ENCODE measurements at regions not wholly inside any gene's neighbourhood (a gene's known extent, or its start where the extent isn't known, plus 50 kb on each side); places are given as distances from the start of the nearest gene placed in this dataset.
"Not testable (repeated sequence)": the region's sequence is repeated elsewhere in the genome, so short reads cannot be mapped to it uniquely, and the experiment has no call there.

DNA sequence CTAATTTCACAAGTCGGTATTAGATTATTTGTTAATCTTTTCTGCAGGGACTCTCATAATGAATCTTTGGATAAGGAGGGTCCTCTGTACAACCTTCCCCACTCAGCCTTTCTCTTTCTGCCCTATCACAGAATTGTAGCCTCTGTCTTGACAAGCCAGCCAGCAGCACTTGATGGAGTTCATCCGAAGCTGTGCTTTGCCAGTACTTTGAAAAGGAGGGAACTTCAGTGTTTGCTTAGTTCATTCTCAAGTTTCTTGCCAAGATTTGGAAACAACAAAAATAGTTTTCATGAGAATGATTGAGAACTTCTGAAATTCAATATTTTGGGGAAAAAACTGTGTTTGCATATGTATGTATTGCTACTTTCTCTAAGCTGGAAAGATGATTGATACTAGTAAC is 69.3 kb upstream of the HMGB1 start:
- H3K4me1 Mint-ChIP-seq (ENCODE audit: low read depth, unreplicated experiment) = peaks cover 1% of the 10 kb centered on the region

DNA sequence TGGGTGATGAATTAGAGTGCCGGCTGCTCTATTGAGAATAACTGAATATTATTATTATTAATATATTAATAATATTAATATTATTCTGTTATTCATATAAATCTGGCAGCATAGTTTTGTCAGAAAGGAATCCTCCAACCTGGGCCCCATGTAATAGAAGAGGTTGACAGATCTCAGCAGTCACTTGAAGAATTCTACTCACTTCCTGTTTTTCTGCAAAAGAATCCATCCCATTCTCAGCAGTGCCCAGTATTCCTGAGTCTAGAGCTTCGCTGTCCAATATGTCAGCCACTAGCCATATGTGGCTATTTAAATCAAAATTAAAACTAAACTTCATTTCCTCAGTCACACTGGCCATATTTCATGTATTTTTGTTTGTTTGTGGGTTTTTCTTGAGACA is 72.4 kb upstream of the USPL1 start:
- no peak overlapping the region for H3K4me3 Mint-ChIP-seq (ENCODE audit: unreplicated experiment)
- no peak overlapping the region for H3K27ac Mint-ChIP-seq (ENCODE audit: unreplicated experiment)
- TF ChIP-seq, protein P1, sequence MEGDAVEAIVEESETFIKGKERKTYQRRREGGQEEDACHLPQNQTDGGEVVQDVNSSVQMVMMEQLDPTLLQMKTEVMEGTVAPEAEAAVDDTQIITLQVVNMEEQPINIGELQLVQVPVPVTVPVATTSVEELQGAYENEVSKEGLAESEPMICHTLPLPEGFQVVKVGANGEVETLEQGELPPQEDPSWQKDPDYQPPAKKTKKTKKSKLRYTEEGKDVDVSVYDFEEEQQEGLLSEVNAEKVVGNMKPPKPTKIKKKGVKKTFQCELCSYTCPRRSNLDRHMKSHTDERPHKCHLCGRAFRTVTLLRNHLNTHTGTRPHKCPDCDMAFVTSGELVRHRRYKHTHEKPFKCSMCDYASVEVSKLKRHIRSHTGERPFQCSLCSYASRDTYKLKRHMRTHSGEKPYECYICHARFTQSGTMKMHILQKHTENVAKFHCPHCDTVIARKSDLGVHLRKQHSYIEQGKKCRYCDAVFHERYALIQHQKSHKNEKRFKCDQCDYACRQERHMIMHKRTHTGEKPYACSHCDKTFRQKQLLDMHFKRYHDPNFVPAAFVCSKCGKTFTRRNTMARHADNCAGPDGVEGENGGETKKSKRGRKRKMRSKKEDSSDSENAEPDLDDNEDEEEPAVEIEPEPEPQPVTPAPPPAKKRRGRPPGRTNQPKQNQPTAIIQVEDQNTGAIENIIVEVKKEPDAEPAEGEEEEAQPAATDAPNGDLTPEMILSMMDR (IDR thresholded peaks at IDR 0.05; ENCODE audit: partially characterized antibody, unreplicated experiment) = no peak
- H3K4me1 Mint-ChIP-seq (ENCODE audit: low read depth, unreplicated experiment) = no peaks in the 10 kb centered on the region
- no peak for DNase-seq
- H3K36me3 Mint-ChIP-seq (ENCODE audit: unreplicated experiment) = peaks cover 9% of the 10 kb centered on the region
- peaks cover 2% of the 10 kb centered on the region for H3K27me3 Mint-ChIP-seq (ENCODE audit: unreplicated experiment)
- H3K9me3 Mint-ChIP-seq (ENCODE audit: unreplicated experiment) = peaks cover 8% of the 10 kb centered on the region

More for the DNA sequence above, 69.3 kb upstream of the HMGB1 start:
- peaks cover 3% of the 10 kb centered on the region for H3K27me3 Mint-ChIP-seq (ENCODE audit: unreplicated experiment)
- H3K9me3 Mint-ChIP-seq (ENCODE audit: unreplicated experiment) = peaks cover 2% of the 10 kb centered on the region
- H3K27ac Mint-ChIP-seq (ENCODE audit: unreplicated experiment) = no peak overlapping the region
- no peak overlapping the region for H3K4me3 Mint-ChIP-seq (ENCODE audit: unreplicated experiment)
- H3K36me3 Mint-ChIP-seq (ENCODE audit: unreplicated experiment) = no peaks in the 10 kb centered on the region
- DNase-seq = no peak
- TF ChIP-seq, protein P1 (IDR thresholded peaks at IDR 0.05; ENCODE audit: partially characterized antibody, unreplicated experiment) = no peak

DNA sequence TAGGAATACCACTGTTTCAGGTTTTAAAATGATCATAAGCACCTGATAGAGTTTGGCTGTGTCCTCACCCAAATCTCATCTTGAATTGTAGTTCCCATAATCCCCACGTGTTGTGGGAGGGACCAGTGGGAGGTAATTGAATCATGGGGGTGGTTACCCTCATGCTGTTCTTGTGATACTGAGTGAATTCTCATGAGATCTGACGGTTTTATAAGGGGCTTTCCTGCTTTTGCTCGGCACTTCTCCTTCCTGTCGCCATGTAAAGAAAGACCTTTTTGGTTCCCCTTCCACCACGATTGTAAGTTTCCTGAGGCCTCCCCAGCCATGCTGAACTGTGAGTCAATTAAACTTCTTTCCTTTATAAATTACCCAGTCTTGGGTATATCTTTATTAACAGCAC is 69.7 kb upstream of the USPL1 start:
- H3K4me3 Mint-ChIP-seq (ENCODE audit: unreplicated experiment); H3K27ac Mint-ChIP-seq (ENCODE audit: unreplicated experiment); DNase-seq; H3K36me3 Mint-ChIP-seq (ENCODE audit: unreplicated experiment); H3K27me3 Mint-ChIP-seq (ENCODE audit: unreplicated experiment); H3K9me3 Mint-ChIP-seq (ENCODE audit: unreplicated experiment): not testable (repeated sequence)
- H3K4me1 Mint-ChIP-seq (ENCODE audit: low read depth, unreplicated experiment) = peaks cover 10% of the 10 kb centered on the region

DNA sequence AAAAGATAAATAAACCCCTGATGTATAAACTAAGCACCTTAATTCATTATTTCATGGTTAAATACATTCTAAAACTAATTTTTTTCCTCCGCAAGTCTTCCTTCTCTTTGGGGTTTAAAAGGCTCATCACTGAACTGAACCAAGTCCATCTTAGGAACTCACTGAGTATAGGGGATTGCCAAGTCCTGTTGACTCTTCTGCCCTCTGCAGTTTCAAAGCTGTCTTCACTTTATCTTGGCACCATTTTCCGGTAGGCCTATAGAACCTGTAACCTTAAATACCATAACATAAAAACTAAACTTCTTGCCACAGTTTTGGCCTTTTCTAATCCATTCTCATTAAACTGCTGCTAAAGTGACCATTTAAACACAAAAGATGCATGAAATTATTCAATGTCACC is 66.5 kb upstream of the USPL1 start:
- Mint-ChIP-seq H3K4me3 (ENCODE audit: unreplicated experiment) (no peak overlapping the region), H3K27ac (ENCODE audit: unreplicated experiment) (no peak overlapping the region), H3K4me1 (ENCODE audit: low read depth, unreplicated experiment) (peaks cover 13% of the 10 kb centered on the region), H3K27me3 (ENCODE audit: unreplicated experiment) (peaks cover 2% of the 10 kb centered on the region), H3K9me3 (ENCODE audit: unreplicated experiment) (peaks cover 1% of the 10 kb centered on the region), H3K36me3 (ENCODE audit: unreplicated experiment) (peaks cover 10% of the 10 kb centered on the region)
- TF ChIP-seq, protein P1 (IDR thresholded peaks at IDR 0.05; ENCODE audit: partially characterized antibody, unreplicated experiment) = no peak
- DNase-seq = no peak

DNA sequence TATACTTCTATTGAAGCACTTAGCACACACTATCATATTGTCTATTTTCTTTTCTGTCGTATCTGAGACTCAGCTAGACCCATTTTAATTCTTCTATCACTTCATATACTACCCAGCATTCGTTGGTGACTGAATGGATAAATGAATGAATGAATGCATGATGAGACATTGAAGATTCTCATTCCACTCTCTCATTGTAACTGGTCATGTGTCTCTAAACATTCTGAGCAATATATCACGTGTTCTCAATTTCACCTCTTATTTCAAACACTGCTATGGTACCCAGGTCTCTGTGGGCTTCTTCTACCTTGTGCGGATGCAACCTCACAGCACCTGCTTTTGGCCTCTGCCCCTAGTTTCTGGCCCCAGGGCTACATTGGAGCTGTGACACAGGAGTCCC is 65.2 kb upstream of the USPL1 start:
- peaks cover 2% of the 10 kb centered on the region for H3K27me3 Mint-ChIP-seq (ENCODE audit: unreplicated experiment)
- no peak overlapping the region for H3K4me3 Mint-ChIP-seq (ENCODE audit: unreplicated experiment)
- TF ChIP-seq, protein P1 (IDR thresholded peaks at IDR 0.05; ENCODE audit: partially characterized antibody, unreplicated experiment) = no peak
- peaks cover 10% of the 10 kb centered on the region for H3K36me3 Mint-ChIP-seq (ENCODE audit: unreplicated experiment)
- peaks cover 13% of the 10 kb centered on the region for H3K4me1 Mint-ChIP-seq (ENCODE audit: low read depth, unreplicated experiment)
- no peak overlapping the region for H3K27ac Mint-ChIP-seq (ENCODE audit: unreplicated experiment)
- no peak for DNase-seq
- H3K9me3 Mint-ChIP-seq (ENCODE audit: unreplicated experiment) = peaks cover 1% of the 10 kb centered on the region

DNA sequence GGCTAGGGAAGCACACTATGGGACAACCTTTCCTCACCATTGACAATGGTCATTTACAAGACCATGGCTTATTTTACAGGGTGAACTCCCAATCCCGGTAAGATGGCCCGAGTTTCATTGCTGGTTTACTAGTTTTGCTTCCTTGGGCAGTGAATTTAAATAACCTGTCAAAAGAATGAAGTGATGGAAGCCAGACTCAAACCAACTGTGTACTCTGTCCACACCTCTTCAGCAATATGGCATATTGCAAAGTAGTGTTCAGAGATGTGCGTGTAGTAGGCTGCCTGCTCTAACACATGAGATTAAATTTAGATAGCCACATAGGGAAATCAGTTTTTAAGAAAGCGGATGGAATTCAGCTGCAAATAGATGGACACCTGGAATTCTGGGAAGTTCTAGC is 58.4 kb upstream of the USPL1 start:
- no peak overlapping the region for H3K4me3 Mint-ChIP-seq (ENCODE audit: unreplicated experiment)
- no peak for DNase-seq
- H3K27ac Mint-ChIP-seq (ENCODE audit: unreplicated experiment) = no peak overlapping the region
- H3K9me3 Mint-ChIP-seq (ENCODE audit: unreplicated experiment) = peaks cover 1% of the 10 kb centered on the region
- no peaks in the 10 kb centered on the region for H3K27me3 Mint-ChIP-seq (ENCODE audit: unreplicated experiment)
- TF ChIP-seq, protein P1 (IDR thresholded peaks at IDR 0.05; ENCODE audit: partially characterized antibody, unreplicated experiment) = no peak
- H3K4me1 Mint-ChIP-seq (ENCODE audit: low read depth, unreplicated experiment) = no peaks in the 10 kb centered on the region
- peaks cover 5% of the 10 kb centered on the region for H3K36me3 Mint-ChIP-seq (ENCODE audit: unreplicated experiment)
